A673 (cell line): ENCODE measurements at regions not wholly inside any gene's neighbourhood (a gene's known extent, or its start where the extent isn't known, plus 50 kb on each side); places are given as distances from the start of the nearest gene placed in this dataset.

Source experiments
- CTCF ChIP-seq: fragments of 300-800, 200-600 bp; sonication (generic); conservative IDR thresholded peaks from 2 replicates; pipeline ENCODE4 v1.5.1; 2017; ENCODE audit warnings: low read depth, mild to moderate bottlenecking, antibody characterized with exemption, low read length, moderate library complexity, mixed read lengths
- EZH2 ChIP-seq: fragments of 200-600 bp; sonication (generic); IDR thresholded peaks from 2 replicates; pipeline ENCODE4 v1.6.1; 2017; ENCODE audit warnings: borderline replicate concordance, low read depth, mild to moderate bottlenecking, mixed read lengths, antibody characterized with exemption, low read length; ENCODE audit not compliant: poor library complexity, severe bottlenecking

DNA sequence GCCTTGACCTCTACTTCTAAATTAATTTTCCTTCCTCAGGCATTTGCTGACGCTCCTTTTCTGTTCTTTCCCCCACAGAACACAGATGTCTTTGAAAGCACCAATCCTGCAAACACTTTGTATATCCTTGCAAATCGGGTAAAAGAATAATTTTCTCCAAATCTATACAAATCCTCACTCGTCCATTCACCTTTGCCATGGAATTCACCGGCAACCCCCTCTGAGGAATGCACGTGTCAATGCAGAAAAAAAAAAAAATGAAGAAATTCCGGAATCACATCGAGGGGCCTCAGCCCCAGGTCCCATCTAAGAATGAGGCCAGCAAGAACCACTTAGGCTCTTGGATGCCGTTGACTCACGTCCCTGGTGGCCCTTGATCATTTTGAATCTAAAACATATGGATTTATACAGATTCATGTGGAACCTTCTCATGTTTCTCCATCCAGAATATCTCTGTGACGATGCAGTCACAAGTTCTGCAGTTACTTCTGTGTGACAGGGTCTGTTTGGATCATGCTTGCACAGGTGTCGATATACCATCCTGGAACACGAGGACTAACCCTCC is 136.9 kb downstream of the RBFOX3 start:
- TF ChIP-seq CTCF (no peak), EZH2 (no peak)
